ENCODE measurements at regions not wholly inside any gene's neighbourhood (a gene's known extent, or its start where the extent isn't known, plus 50 kb on each side); places are given as distances from the start of the nearest gene placed in this dataset.

DNA sequence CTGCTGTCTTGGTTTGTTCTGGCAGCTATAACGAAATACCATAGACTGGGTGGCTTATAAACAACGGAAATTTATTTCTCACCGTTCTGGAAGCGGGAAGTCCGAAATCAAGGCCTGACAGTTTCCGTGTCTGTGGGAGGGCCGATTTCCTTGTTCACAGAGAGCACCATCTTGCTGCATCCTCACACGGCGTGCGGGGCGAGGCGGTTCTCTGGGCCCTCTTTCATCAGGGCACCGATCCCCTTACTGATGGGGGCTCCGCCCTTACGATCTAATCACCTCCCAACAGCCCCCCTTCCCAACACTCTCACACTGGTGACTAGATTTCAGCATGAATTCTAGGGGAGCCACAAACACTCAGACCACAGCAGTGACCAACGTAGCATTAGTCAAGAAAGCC lies 578.3 kb upstream of the FAT1 start:
- CTCF ChIA-PET, result no interaction called here

DNA sequence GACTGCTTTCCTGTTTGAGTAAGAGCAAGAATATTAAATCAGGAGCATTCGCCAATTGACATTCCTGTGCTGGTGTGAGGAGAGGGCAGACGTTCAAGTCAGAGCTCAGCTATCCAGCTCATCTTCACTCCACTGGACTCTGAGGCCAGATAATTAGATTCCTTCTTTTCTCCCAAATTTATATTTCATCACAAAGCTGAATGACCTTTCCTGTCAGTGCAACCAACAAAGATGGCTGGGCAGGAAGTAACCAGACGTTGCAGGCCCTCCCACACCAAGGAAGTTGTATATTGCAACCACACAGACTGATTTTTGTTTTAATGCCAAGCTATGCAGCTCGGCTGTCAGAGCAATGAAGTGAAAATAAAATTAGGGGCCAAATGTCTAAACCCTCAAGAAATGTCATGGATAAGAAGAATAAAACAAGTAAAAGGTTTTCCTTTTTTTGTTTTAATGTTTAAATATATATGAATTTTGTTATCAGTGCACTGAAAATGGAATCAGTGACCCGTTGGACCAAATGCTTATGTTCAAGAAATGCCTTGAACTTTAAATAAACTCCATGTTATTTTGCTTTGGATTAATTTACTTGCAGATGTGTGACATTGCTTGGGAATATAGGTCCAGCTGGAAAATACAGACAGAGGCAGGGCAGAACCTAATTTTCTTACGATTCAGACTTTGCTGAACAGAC lies 578.9 kb upstream of the FAT1 start:
- Mint-ChIP-seq H3K9me3 (peaks cover 6% of the 10 kb centered on the region), H3K4me3 (no peak overlapping the region), H3K27ac (no peak overlapping the region), H3K27me3 (no peaks in the 10 kb centered on the region), H3K36me3 (ENCODE audit: low read depth) (no peaks in the 10 kb centered on the region), H3K4me1 (ENCODE audit: low read depth) (no peaks in the 10 kb centered on the region)
- ChIA-PET POLR2A (no interaction called here), CTCF (no interaction called here)
- H3K4me3 ChIP-seq (ENCODE audit: low read length), result no peak overlapping the region
- H3K9me3 ChIP-seq (ENCODE audit: control insufficient read depth in 1 of 2, insufficient read depth in 1 of 2, low read length in 2 of 2), result peaks cover 0 to 8% of the 10 kb centered on the region in 2 experiments
- TF ChIP-seq, protein P1, sequence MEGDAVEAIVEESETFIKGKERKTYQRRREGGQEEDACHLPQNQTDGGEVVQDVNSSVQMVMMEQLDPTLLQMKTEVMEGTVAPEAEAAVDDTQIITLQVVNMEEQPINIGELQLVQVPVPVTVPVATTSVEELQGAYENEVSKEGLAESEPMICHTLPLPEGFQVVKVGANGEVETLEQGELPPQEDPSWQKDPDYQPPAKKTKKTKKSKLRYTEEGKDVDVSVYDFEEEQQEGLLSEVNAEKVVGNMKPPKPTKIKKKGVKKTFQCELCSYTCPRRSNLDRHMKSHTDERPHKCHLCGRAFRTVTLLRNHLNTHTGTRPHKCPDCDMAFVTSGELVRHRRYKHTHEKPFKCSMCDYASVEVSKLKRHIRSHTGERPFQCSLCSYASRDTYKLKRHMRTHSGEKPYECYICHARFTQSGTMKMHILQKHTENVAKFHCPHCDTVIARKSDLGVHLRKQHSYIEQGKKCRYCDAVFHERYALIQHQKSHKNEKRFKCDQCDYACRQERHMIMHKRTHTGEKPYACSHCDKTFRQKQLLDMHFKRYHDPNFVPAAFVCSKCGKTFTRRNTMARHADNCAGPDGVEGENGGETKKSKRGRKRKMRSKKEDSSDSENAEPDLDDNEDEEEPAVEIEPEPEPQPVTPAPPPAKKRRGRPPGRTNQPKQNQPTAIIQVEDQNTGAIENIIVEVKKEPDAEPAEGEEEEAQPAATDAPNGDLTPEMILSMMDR (IDR thresholded peaks at IDR 0.05), result no peak
- no peak overlapping the region for H3K27ac ChIP-seq (ENCODE audit: low read depth in 1 of 2, low read length in 2 of 2)
- H3K4me1 ChIP-seq (ENCODE audit: insufficient read depth, low read length), result no peaks in the 10 kb centered on the region
- H3K27me3 ChIP-seq (ENCODE audit: control insufficient read depth in 1 of 2, insufficient read depth in 2 of 2, low read length in 2 of 2), result no peaks in the 10 kb centered on the region
- DNase-seq, result no peak
- intact Hi-C loops (cut with DNase I, micrococcal nuclease), result no loop called here
- H3K36me3 ChIP-seq (ENCODE audit: insufficient read depth, low read length), result no peaks in the 10 kb centered on the region
- ATAC-seq (ENCODE audit: poor library complexity), result no peak

More for the DNA sequence above, 578.3 kb upstream of the FAT1 start:
- Histone ChIP-seq H3K27ac (ENCODE audit: low read depth in 1 of 2, low read length in 2 of 2) (no peak overlapping the region), H3K27me3 (ENCODE audit: control insufficient read depth in 1 of 2, insufficient read depth in 2 of 2, low read length in 2 of 2) (no peaks in the 10 kb centered on the region), H3K36me3 (ENCODE audit: insufficient read depth, low read length) (no peaks in the 10 kb centered on the region), H3K9me3 (ENCODE audit: control insufficient read depth in 1 of 2, insufficient read depth in 1 of 2, low read length in 2 of 2) (peaks cover 4 to 8% of the 10 kb centered on the region in 2 experiments), H3K4me1 (ENCODE audit: insufficient read depth, low read length) (no peaks in the 10 kb centered on the region), H3K4me3 (ENCODE audit: low read length) (no peak overlapping the region)
- ATAC-seq (ENCODE audit: poor library complexity), result no peak
- Mint-ChIP-seq H3K27me3 (no peaks in the 10 kb centered on the region), H3K27ac (no peak overlapping the region), H3K36me3 (ENCODE audit: low read depth) (no peaks in the 10 kb centered on the region), H3K4me3 (no peak overlapping the region), H3K4me1 (ENCODE audit: low read depth) (no peaks in the 10 kb centered on the region), H3K9me3 (peaks cover 8% of the 10 kb centered on the region)
- TF ChIP-seq, protein P1 (IDR thresholded peaks at IDR 0.05), result no peak
- POLR2A ChIA-PET, result no interaction called here
- DNase-seq, result no peak
- intact Hi-C loops (cut with DNase I, micrococcal nuclease), result no loop called here

DNA sequence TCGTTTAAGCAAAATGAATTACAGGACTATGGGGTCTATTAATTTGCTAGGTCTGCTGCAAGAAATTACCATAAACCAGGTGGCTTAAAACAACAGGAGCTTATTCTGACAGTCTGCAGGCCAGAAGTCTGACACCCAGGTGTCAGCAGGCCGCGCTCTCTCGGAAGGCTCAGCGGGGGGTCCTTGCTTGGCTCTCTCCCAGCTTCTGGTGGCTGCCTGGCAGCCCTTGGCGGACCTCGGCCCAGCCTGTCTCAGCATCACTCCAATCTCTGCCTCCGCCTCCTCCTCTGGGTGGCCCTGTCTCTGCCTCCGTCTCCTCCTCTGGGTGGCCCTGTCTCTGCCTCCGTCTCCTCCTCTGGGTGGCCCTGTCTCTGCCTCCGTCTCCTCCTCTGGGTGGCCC lies 580.5 kb upstream of the FAT1 start:
- ATAC-seq (ENCODE audit: poor library complexity) (no peak), DNase-seq (no peak)
- H3K36me3 Mint-ChIP-seq (ENCODE audit: low read depth), result no peaks in the 10 kb centered on the region
- TF ChIP-seq, protein P1 (IDR thresholded peaks at IDR 0.05), result no peak
- Histone ChIP-seq H3K36me3 (ENCODE audit: insufficient read depth, low read length) (no peaks in the 10 kb centered on the region), H3K27ac (ENCODE audit: low read depth in 1 of 2, low read length in 2 of 2) (no peak overlapping the region), H3K27me3 (ENCODE audit: control insufficient read depth in 1 of 2, insufficient read depth in 2 of 2, low read length in 2 of 2) (no peaks in the 10 kb centered on the region), H3K4me1 (ENCODE audit: insufficient read depth, low read length) (no peaks in the 10 kb centered on the region), H3K4me3 (ENCODE audit: low read length) (no peak overlapping the region), H3K9me3 (ENCODE audit: control insufficient read depth in 1 of 2, insufficient read depth in 1 of 2, low read length in 2 of 2) (peaks cover 0 to 8% of the 10 kb centered on the region in 2 experiments)
- no peaks in the 10 kb centered on the region for H3K27me3 Mint-ChIP-seq
- POLR2A ChIA-PET, result no interaction called here
- no peak overlapping the region for H3K27ac Mint-ChIP-seq
- H3K4me1 Mint-ChIP-seq (ENCODE audit: low read depth), result no peaks in the 10 kb centered on the region
- CTCF ChIA-PET, result no interaction called here
- intact Hi-C loops (cut with DNase I, micrococcal nuclease), result no loop called here
- peaks cover 3% of the 10 kb centered on the region for H3K9me3 Mint-ChIP-seq
- H3K4me3 Mint-ChIP-seq, result no peak overlapping the region
